Prostate gland (tissue), 2 donors: ENCODE measurements at regions not wholly inside any gene's neighbourhood (a gene's known extent, or its start where the extent isn't known, plus 50 kb on each side); places are given as distances from the start of the nearest gene placed in this dataset.

Experiments used
- CTCF ChIP-seq, 4 experiments: fragments of 200-600 bp in 2 of 4; fragments of 450-650 bp in 2 of 4; sonication (generic) in 2 of 4; IDR thresholded peaks; 1 replicate in 3 of 4; 2 replicates in 1 of 4; pipeline ENCODE4 v1.5.1; 2016 to 2019; ENCODE audit warnings: antibody characterized with exemption in 4 of 4, mild to moderate bottlenecking in 2 of 4, moderate library complexity in 2 of 4
- POLR2A ChIP-seq: fragments of 450-650 bp; IDR thresholded peaks from one replicate; pipeline ENCODE4 v1.6.1; 2016; ENCODE audit warnings: antibody characterized with exemption, mild to moderate bottlenecking
- POLR2AphosphoS5 ChIP-seq: sonication (generic); formaldehyde crosslinking; IDR thresholded peaks from one replicate; pipeline ENCODE4 v1.6.1; 2017; ENCODE audit warnings: antibody characterized with exemption

- no peak for TF ChIP-seq POLR2A
- TF ChIP-seq POLR2AphosphoS5, result no peak
- TF ChIP-seq CTCF (IDR thresholded peaks at IDR 0.05), result no peak
Observed at GRCh38 chr2:43095533-43096295, 130.7 kb downstream of the ZFP36L2 start.
